GM21515 (cell line): ENCODE measurements at regions not wholly inside any gene's neighbourhood (a gene's known extent, or its start where the extent isn't known, plus 50 kb on each side); places are given as distances from the start of the nearest gene placed in this dataset.
A peak's percentile ranks its signal among the peaks of the same experiment; 100 is the strongest.
"Not testable (repeated sequence)": the region's sequence is repeated elsewhere in the genome, so short reads cannot be mapped to it uniquely, and the experiment has no call there.

Source experiments
- ATAC-seq: cut with Tn5 transposase; IDR thresholded peaks from one replicate; pipeline ENCODE4 v1.9.1; 2021; ENCODE audit not compliant: unreplicated experiment

DNA sequence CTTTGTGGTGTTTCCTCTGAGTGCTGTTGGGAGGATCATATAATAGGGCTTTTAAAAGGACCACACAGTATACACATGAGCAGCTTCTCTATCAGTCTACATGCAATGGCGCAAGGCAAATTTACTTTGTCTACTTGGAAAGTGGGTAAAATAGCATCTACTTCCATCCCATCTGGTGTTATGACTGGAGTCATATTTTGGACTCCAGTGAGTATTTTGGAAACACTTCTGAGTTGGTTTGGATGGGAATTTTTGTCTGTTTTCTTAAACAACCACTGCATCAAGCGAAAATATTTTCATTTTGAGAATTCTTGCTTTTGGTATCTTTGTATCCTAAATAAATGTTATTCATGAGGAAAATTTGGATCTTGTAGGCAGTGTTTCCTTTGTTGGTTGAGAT lies 220.8 kb downstream of the NMUR2 start:
- no peak for ATAC-seq

DNA sequence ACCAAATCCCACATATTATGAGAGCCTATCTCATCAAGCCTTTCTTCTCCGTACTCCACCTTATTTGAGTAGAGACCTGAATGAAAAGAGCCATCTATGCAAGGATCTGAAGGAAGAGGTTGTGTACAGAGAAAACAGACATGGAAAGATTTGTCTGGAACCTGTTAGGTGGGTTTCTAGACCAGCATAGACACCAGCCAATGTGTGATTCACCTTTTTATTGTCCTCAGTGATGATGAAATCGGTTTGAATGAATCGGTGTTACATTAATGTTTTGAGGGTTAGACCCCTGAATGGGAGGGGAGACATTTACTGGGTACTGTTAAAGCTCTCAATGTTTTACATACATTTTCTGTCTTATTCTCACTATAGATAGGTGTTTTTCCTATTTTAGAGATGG lies 223.6 kb downstream of the NMUR2 start:
- no peak for ATAC-seq

DNA sequence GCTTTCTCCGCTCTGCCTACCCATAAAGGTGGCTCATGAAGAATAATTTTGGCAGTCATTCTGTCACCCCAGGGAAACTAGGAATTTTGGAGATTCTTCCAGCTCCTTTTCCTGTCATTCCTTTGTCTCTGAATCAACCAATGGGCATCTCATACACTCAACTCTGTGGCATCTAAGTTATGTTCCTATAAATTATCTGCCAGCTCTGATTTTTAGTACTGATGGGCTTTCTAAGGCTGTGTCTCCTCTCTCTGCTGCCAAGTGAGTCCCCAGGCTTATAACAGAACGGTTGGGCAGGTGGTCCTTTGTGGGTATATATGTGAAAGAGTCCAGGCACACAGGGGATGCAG lies 226.8 kb downstream of the NMUR2 start:
- ATAC-seq, result no peak

DNA sequence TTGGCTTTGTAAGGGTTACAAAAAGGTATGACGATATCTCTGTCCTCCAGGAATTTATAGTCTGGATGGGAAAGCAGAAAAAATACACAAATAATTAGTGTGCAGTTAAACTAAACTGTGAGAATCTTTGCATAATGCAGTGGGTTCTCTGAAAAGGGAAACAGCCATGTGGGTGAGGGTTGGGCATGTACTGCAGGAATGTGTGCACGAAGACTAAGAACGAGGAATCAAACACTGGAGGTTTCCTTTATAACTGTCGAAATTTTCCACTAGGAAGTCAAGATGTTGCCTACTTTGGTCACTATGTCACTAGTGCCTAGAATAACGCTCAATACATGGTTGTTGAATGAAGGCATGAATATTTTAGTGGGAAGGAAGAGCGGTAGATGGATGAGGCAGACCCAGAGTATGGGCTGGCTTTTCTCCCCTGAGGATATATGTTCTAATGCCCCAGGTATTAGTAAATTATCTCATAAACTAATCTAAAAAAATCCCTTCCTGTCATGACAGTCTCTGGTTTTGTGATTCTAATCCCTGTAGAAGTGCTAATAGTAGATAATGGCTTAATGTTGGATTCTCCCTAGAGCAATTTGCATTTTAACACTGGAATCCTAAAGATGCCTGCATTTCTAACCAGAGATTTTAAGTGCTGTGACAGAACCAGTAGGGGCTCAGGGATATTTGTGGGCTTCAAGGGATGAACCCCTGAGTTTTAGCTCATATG lies 227.3 kb downstream of the NMUR2 start:
- ATAC-seq, result no peak

DNA sequence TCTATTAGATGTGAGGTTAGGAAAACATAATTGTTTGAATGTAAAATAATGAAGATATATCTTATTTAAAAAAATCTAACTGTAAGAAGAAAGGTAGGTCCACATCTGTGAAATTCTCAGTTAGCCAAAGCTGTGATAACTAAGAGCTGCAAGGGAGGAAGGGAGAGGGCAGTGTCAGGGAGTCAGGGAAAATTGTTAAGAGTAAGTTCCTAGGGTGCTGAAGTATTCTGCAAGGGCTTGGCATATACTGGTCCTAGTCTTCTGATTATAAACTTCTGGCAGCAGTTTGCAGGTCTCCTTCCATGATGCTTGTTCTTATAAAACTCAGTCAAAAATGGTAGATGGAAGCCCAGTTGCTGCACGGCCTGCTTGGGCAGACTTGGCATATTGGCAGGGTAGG lies 233.2 kb downstream of the NMUR2 start:
- ATAC-seq, result no peak

DNA sequence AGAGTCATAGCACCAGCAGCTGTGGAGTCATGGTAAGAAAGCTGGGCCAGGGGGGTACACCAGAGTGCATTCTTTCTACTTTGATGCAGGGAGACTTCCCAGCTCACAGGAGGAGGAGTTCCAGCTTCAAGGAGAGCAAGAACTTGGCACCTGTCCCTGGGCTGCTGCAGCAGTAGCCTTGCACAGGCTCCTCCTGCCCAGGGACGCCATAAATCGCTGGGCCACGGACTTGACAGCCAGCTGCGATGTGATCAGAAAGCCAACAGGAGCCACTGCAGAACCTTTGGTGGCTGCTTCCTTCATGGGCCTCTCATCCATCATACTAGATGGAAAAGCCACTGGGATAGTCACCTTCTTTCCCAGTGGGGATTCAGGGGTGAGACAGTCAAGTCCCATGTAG lies 234.7 kb downstream of the NMUR2 start:
- no peak for ATAC-seq

DNA sequence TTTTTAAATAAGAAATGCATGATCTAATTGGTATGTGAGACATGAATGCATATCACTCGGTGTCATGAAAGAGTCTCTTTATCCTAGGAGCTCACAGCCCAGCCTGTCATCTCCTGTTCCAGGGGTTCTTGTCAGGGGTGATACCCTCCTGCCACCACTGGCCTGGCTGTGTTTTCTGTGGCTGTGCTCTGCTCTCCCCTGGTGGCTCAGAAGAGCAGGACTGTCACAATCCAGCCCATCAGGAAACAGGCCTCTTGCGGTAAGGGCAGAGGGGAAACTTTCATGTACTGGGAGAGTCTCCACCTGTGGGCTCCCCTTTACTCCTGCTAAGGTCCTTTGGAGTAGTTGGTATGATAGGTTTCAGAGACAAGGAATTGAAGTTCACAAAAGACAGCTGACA lies 240.2 kb upstream of the GLRA1 start:
- ATAC-seq, result no peak

DNA sequence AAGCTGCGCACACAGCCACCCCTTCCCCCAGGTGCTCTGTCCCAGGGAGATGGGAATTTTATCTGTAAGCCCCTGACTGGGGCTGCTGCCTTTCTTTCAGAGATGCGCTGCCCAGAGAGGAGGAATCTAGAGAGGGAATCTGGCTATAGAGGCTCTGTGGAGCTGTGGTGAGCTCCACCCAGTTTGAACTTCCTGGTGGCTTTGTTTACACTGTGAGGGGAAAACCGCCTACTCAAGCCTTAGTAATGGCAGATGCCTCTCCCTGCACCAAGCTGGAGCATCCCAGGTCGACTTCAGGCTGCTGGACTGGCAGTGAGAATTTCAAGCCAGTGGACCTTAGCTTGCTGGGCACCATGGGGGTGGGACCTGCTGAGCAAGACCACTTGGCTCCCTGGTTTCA lies 235.2 kb upstream of the GLRA1 start:
- not testable (repeated sequence) for ATAC-seq

DNA sequence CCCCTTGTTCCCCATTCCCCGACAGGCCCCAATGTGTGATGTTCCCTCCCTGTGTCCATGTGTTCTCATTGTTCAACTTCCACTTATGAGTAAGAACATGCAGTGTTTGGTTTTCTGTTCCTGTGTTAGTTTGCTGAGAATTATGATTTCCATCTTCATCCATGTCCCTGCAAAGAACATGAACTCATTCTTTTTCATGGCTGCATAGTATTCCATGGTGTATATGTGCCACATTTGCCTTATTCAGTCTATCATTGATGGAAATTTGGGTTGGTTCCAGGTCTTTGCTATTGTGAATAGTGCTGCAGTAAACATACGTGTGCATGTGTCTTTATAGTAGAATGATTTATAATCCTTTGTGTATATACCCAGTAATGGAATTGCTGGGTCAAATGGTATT lies 229.8 kb upstream of the GLRA1 start:
- not testable (repeated sequence) for ATAC-seq

DNA sequence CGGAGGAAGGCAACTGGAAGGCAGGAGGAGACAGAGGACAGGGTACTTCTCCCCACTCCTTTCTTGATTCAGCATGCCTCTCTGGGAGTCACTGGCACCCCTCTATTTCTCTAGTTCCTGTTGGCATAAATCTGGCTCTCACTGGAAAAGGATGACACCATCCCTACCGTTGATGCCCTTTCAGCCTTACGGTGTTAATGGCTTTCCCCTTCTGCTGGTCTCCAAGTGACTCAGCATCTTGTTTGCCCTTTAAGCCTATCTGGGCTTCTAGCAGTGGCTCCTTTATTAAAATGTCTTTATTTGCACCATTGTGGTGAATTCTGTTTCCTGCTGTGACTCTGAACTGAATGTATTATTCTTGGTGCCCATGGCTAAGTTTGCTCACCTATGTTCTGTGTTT lies 227.3 kb upstream of the GLRA1 start:
- ATAC-seq, result no peak

DNA sequence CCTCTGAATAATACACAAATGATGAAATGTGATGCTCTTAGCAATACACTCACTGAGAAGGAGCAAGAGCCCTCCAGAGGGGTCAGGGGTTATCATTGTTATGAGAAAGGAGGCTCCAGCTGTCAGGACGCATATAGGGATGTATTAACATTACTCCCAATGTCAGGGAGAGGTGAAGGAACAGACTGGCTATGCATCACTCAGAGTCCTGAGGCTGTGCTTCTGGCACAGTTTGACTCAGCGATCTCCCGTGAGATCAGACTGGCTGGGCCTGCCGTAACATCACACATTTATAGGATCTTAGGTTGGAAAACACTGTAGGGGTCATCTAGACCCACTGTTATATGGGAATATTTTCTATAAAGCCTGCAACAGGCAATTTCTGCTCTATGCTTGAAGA lies 226.5 kb upstream of the GLRA1 start:
- ATAC-seq, result no peak

DNA sequence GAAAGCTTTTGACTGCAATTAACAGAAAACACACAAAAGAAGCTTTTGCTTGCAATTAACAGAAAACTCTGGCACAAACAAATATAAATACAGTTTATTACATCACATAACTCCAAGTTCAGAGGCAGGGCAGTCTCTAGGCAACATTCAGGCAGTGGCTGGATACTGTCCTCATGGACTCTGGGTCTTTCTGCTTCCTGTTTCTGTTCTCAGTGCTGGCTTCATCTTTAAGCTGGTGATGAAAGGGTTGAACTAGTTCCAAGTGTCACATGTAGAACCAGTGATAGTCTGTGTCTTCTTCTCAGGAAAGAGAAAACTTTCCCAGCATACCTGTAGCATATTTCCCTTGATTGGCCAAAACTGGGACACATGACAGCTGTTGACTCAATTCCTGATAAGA lies 222.6 kb upstream of the GLRA1 start:
- ATAC-seq, result no peak

DNA sequence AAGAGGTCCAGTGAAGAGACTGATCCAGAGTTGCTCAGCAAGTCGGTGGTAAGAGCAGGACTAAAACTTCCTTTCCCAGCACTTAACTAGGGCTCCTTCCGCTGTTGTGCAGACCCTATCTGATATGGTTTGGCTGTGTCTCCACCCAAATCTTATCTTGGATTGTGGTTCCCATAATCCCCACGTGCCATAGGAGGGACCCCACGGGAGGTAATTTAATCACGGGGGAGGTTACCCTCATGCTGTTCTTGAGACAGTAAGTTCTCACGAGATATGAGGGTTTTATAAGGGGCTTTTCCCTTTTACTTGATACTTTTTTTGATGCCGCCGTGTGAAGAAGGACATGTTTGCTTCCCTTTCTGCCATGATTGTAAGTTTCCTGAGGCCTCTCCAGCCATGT lies 221.9 kb upstream of the GLRA1 start:
- ATAC-seq, result no peak

DNA sequence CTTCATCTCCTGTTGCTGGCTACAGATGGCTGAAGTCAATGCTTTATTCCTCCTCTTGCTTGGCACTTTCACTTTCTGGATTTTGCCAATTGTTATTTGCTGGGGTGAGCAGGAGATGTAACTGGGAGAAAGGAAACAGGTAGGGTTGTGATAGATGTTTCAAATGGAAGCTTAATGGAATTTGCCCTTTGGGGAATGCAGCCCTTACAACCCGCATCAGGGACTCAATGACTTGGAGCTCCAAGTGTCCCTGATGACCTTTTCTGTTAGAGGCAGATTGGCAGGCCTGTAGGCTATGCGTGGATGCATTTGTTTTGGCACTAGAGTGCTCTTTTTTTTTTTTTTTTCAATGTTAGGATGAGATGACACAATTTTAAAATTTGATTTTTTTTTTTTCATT lies 219.9 kb upstream of the GLRA1 start:
- ATAC-seq, result no peak

DNA sequence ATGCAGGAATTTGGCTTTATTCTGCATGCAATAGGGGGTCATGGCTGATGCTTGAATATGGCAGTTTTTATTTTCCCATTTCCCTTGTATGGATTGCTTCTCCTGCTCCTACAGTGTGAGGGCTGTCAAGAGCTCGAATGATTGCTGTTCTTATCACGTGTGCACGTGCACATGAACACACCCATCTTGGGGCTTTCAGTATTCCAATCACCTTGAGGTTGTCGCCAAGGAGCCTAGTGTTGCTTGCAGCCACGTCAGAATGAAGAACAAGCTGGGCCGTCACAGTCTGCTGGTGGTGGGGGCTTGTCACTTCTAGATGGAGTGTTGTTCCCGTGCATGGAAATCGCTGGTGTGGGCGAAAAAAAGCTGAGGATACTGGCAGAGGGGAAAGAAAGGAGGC lies 219.4 kb upstream of the GLRA1 start:
- ATAC-seq, result no peak

DNA sequence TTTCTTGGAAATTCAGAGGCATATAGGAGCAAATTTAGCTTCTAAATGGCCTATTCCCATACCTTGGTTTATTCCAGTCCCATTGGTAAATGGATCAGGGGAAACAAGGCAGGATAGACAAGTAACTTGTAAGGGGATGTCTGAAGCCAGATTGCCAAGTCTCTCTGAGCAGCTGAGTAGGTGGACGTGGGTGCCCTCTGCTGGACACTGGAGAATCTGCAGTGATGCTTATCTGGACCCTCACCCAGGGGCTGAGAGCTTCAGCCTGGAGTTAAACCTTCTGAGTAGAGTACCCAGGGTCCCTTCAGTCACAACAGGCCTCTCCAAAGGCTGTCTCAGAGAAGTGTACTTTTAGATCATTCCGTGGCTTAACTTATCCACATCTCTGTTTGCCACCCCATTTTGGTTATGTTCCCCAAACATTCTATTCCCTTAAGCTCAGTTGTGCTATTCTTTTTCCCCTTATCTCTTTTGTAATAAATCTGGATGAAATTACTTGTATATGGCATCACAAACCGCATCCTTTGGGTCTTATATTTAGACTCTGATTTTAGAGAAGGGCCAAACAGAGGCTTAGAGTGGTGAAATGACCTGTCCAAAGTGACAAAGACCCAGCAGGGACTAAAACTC lies 218.3 kb upstream of the GLRA1 start:
- peak; percentile 91 for ATAC-seq

DNA sequence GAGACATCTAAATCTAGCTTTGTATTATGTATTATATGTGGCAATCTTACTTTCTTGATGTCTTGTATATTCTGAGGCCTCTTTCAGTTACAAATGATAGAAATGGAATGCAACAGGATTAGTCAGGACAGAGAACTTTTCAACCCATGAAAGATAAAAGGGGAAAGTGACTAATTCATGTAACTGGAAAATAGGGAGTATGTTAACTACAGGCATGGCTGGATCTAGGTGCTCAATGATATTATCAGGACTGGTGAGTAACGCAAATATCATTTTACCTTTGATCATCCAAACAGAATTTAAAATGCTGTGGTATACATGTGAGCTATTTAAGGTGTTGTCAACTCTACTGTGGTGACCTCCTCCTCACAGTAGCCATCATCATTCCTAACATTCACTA lies 215.7 kb upstream of the GLRA1 start:
- ATAC-seq, result no peak

DNA sequence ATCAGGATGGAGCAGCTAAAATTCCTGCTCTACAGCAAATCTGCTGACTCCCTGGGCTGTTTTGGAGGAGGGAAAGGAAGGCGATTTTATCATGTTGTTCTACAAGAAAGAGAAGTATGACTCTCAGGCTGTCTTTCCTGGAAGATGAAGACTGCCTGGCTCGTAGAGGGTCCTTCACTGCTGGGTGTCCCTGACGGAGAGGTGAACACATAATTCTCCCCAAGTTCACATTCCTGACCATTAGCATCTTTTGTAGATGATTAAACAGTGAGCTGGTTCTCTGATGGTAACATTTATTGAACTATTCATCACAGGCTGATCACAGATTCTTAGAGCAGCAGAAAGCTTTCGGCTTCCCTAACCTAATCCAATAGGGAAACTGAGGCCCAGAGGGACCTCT lies 212.4 kb upstream of the GLRA1 start:
- ATAC-seq, result no peak

DNA sequence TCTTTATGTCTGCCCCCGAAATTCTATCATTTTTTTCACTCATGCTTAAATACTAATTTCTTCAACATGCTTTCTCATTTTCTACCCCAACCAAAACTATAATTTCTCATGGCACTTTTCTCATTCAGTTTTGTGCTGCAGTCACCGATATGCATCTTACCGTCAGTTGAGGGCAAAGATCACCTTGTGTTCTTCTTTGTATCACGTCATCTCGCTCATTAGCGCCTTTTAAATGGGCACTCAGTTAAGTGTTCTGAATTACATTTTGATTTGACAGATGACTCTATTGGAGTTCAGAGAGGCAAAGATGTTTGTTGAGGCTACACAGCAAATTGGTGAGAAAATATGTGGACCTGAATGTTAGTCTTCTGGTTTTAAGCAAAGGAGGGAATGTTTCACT lies 211.7 kb upstream of the GLRA1 start:
- ATAC-seq, result no peak

DNA sequence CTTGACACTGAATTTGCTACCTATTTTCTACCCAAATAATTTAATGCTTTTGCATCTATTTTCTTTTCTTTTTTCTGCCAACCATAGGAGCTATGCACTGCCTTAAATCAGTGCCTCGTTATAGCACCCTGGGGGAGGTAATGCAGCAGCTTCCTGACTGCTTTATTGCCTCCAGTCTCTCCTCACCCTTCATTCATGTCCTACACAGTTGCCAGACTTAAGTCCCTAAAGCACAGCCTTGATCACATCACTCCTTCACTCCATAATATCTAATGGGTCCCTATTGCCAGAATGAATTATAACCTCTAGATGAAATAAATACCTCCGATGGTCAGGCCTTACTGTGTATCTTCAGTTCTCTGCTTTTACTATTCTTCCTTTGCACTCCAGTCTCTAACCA lies 211.2 kb upstream of the GLRA1 start:
- ATAC-seq, result no peak

DNA sequence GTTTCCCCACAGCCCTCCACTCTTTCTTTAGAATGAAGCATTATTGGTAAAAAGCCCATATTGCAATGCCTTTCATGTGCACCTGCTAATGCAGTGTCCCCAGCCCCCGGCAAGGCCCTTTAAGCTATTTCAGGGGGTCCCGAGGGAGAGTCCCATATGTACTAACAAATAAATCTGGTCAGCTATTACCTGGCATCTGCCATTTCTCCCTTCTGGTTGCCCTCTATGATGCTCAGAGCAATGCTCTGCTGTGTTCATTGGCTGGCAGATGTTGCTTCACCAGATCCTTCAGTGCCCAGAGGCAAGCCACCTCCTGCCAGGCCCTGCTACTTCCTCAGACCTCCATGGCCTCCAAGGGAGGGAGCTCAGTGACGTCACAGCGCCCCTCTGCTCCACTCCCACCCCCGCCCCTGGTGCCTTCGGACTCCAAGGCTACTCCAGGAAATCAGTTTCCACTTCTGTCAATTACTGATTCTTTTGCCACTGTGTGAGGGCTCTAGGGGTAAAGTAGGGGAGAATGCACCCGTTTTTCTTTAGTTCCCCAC lies 201.1 kb upstream of the GLRA1 start:
- ATAC-seq, result no peak

DNA sequence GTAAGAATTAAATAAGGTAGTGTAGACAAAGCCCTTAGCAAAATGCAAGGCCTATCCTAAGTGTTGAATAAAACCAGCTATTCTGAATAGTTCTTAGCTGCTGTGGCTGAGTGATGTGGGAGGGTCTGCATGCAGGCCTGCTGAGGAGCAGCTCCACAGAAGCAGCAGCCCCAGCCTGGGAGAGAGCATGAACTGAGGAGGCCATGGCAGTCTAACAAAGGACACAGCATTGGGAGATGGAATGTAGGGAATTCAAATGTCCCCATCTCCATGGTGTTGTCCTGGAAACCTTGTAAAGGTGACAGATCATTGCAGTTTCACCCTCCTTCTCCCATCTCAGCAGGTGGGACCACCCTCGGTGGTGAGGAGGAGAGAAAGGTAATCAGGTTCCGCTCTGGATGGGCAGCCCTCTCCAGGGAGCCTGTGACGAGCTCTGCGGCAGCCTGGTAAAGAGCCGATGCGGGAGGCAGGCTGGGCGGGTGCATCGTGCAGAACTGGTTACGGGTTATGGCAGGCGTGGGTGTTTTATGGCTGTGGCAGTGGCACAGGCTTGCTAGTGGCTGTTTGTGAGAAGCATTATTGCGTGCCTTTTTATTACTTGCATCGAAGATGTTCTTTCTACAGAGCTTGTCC lies 199.9 kb upstream of the GLRA1 start:
- no peak for ATAC-seq
